ENCODE measurements at regions not wholly inside any gene's neighbourhood (a gene's known extent, or its start where the extent isn't known, plus 50 kb on each side); places are given as distances from the start of the nearest gene placed in this dataset.

DNA sequence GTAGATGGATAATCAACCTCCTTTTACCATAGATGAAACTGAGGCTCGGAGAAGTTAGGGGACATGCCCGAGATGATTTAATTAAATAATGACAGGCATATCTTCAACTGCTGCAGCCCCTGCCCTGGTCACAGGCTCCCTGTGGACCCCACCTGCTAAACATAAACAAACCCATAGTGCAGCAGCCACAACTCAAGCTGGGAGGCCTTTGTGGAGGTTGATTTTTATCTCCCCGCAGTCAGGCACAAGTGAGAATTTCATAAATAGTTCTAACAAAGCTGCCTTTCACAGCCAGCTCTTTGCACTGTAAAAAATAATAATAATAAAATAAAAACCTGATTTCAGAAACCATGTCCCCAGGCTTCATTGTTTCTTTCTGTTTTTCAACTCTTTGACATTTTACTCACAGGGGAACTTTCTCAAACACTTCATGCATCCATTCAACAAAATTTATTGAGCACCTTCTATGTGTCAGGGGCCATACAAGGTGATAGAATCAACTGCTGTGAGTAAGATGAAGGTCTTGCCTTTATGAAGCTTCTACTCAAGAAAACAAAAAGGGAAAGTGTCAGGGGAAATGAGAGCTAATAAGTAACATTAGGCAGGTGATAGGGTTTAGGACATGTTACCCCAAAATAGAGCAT lies 393.6 kb upstream of the PROK2 start:
- Mint-ChIP-seq H3K36me3 (ENCODE audit: low read depth) (no peaks in the 10 kb centered on the region), H3K9me3 (0 out of 3 replicates have a peak, but pooled peaks cover 2% of the 10 kb centered on the region), H3K4me3 (no peak overlapping the region), H3K27ac (no peak overlapping the region), H3K4me1 (no peaks in the 10 kb centered on the region), H3K27me3 (ENCODE audit: insufficient read depth, low read depth, poor library complexity) (peaks cover 1% of the 10 kb centered on the region)
- DNase-seq (ENCODE audit: low spot score) (no peak), ATAC-seq (peak; percentile 68)
- H3K4me2 ChIP-seq = no peak overlapping the region
- no peaks in the 10 kb centered on the region for H3K36me3 ChIP-seq (ENCODE audit: insufficient read depth)
- no peak overlapping the region for H3K27ac ChIP-seq (ENCODE audit: low read depth)
- no peak overlapping the region for H3K4me3 ChIP-seq
- TF ChIP-seq, protein P1, sequence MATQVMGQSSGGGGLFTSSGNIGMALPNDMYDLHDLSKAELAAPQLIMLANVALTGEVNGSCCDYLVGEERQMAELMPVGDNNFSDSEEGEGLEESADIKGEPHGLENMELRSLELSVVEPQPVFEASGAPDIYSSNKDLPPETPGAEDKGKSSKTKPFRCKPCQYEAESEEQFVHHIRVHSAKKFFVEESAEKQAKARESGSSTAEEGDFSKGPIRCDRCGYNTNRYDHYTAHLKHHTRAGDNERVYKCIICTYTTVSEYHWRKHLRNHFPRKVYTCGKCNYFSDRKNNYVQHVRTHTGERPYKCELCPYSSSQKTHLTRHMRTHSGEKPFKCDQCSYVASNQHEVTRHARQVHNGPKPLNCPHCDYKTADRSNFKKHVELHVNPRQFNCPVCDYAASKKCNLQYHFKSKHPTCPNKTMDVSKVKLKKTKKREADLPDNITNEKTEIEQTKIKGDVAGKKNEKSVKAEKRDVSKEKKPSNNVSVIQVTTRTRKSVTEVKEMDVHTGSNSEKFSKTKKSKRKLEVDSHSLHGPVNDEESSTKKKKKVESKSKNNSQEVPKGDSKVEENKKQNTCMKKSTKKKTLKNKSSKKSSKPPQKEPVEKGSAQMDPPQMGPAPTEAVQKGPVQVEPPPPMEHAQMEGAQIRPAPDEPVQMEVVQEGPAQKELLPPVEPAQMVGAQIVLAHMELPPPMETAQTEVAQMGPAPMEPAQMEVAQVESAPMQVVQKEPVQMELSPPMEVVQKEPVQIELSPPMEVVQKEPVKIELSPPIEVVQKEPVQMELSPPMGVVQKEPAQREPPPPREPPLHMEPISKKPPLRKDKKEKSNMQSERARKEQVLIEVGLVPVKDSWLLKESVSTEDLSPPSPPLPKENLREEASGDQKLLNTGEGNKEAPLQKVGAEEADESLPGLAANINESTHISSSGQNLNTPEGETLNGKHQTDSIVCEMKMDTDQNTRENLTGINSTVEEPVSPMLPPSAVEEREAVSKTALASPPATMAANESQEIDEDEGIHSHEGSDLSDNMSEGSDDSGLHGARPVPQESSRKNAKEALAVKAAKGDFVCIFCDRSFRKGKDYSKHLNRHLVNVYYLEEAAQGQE (IDR thresholded peaks at IDR 0.05; ENCODE audit: unreplicated experiment) = no peak
- TF ChIP-seq CREB1 (CRISPR knock-in tag; IDR thresholded peaks at IDR 0.05; ENCODE audit: low read depth) (no peak), NANOG (IDR thresholded peaks at IDR 0.05; ENCODE audit: borderline replicate concordance) (no peak), EZH2phosphoT487 (IDR thresholded peaks at IDR 0.05; ENCODE audit: unreplicated experiment) (no peak), ZNF331 (CRISPR knock-in tag; IDR thresholded peaks at IDR 0.05; ENCODE audit: low read depth) (no peak), STAT1 (IDR thresholded peaks at IDR 0.05; ENCODE audit: unreplicated experiment) (no peak), POLR2AphosphoS5 (IDR thresholded peaks at IDR 0.05; ENCODE audit: low read depth) (no peak), ZNF114 (CRISPR knock-in tag; IDR thresholded peaks at IDR 0.05) (no peak), JUNB (IDR thresholded peaks at IDR 0.05; ENCODE audit: unreplicated experiment) (no peak), EZH2 (IDR thresholded peaks at IDR 0.05; ENCODE audit: low read depth, unreplicated experiment) (no peak)
- TF ChIP-seq, protein P2, sequence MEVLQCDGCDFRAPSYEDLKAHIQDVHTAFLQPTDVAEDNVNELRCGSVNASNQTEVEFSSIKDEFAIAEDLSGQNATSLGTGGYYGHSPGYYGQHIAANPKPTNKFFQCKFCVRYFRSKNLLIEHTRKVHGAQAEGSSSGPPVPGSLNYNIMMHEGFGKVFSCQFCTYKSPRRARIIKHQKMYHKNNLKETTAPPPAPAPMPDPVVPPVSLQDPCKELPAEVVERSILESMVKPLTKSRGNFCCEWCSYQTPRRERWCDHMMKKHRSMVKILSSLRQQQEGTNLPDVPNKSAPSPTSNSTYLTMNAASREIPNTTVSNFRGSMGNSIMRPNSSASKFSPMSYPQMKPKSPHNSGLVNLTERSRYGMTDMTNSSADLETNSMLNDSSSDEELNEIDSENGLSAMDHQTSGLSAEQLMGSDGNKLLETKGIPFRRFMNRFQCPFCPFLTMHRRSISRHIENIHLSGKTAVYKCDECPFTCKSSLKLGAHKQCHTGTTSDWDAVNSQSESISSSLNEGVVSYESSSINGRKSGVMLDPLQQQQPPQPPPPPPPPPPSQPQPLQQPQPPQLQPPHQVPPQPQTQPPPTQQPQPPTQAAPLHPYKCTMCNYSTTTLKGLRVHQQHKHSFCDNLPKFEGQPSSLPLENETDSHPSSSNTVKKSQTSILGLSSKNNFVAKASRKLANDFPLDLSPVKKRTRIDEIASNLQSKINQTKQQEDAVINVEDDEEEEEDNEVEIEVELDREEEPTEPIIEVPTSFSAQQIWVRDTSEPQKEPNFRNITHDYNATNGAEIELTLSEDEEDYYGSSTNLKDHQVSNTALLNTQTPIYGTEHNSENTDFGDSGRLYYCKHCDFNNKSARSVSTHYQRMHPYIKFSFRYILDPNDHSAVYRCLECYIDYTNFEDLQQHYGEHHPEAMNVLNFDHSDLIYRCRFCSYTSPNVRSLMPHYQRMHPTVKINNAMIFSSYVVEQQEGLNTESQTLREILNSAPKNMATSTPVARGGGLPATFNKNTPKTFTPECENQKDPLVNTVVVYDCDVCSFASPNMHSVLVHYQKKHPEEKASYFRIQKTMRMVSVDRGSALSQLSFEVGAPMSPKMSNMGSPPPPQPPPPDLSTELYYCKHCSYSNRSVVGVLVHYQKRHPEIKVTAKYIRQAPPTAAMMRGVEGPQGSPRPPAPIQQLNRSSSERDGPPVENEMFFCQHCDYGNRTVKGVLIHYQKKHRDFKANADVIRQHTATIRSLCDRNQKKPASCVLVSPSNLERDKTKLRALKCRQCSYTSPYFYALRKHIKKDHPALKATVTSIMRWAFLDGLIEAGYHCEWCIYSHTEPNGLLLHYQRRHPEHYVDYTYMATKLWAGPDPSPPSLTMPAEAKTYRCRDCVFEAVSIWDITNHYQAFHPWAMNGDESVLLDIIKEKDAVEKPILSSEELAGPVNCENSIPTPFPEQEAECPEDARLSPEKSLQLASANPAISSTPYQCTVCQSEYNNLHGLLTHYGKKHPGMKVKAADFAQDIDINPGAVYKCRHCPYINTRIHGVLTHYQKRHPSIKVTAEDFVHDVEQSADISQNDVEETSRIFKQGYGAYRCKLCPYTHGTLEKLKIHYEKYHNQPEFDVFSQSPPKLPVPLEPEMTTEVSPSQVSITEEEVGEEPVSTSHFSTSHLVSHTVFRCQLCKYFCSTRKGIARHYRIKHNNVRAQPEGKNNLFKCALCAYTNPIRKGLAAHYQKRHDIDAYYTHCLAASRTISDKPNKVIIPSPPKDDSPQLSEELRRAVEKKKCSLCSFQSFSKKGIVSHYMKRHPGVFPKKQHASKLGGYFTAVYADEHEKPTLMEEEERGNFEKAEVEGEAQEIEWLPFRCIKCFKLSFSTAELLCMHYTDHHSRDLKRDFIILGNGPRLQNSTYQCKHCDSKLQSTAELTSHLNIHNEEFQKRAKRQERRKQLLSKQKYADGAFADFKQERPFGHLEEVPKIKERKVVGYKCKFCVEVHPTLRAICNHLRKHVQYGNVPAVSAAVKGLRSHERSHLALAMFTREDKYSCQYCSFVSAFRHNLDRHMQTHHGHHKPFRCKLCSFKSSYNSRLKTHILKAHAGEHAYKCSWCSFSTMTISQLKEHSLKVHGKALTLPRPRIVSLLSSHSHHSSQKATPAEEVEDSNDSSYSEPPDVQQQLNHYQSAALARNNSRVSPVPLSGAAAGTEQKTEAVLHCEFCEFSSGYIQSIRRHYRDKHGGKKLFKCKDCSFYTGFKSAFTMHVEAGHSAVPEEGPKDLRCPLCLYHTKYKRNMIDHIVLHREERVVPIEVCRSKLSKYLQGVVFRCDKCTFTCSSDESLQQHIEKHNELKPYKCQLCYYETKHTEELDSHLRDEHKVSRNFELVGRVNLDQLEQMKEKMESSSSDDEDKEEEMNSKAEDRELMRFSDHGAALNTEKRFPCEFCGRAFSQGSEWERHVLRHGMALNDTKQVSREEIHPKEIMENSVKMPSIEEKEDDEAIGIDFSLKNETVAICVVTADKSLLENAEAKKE (CRISPR knock-in tag; IDR thresholded peaks at IDR 0.05) = no peak
- TF ChIP-seq, protein P3, sequence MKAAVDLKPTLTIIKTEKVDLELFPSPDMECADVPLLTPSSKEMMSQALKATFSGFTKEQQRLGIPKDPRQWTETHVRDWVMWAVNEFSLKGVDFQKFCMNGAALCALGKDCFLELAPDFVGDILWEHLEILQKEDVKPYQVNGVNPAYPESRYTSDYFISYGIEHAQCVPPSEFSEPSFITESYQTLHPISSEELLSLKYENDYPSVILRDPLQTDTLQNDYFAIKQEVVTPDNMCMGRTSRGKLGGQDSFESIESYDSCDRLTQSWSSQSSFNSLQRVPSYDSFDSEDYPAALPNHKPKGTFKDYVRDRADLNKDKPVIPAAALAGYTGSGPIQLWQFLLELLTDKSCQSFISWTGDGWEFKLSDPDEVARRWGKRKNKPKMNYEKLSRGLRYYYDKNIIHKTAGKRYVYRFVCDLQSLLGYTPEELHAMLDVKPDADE (IDR thresholded peaks at IDR 0.05) = no peak
- TF ChIP-seq, protein P4, sequence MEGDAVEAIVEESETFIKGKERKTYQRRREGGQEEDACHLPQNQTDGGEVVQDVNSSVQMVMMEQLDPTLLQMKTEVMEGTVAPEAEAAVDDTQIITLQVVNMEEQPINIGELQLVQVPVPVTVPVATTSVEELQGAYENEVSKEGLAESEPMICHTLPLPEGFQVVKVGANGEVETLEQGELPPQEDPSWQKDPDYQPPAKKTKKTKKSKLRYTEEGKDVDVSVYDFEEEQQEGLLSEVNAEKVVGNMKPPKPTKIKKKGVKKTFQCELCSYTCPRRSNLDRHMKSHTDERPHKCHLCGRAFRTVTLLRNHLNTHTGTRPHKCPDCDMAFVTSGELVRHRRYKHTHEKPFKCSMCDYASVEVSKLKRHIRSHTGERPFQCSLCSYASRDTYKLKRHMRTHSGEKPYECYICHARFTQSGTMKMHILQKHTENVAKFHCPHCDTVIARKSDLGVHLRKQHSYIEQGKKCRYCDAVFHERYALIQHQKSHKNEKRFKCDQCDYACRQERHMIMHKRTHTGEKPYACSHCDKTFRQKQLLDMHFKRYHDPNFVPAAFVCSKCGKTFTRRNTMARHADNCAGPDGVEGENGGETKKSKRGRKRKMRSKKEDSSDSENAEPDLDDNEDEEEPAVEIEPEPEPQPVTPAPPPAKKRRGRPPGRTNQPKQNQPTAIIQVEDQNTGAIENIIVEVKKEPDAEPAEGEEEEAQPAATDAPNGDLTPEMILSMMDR (conservative IDR thresholded peaks at IDR 0.05; ENCODE audit: low read depth in 2 of 2) = no peak
- H3K79me2 ChIP-seq (replicated peaks; ENCODE audit: insufficient read depth) = no peaks in the 10 kb centered on the region
- H3K4me1 ChIP-seq (ENCODE audit: insufficient read depth) = no peaks in the 10 kb centered on the region
- no peaks in the 10 kb centered on the region for H3K27me3 ChIP-seq (ENCODE audit: insufficient read depth)
- H2AFZ ChIP-seq = no peak overlapping the region
- H3F3A ChIP-seq (replicated peaks; ENCODE audit: low read depth) = no peaks in the 10 kb centered on the region
- no peaks in the 10 kb centered on the region for H3K9me2 ChIP-seq (ENCODE audit: insufficient read depth)
- H4K20me1 ChIP-seq (replicated peaks; ENCODE audit: insufficient read depth) = no peaks in the 10 kb centered on the region
